PC-3 (cell line): ENCODE measurements at regions not wholly inside any gene's neighbourhood (a gene's known extent, or its start where the extent isn't known, plus 50 kb on each side); places are given as distances from the start of the nearest gene placed in this dataset.

Experiments used
- EZH2 ChIP-seq: fragments of 300-600 bp; sonication (generic); IDR thresholded peaks from one replicate; pipeline ENCODE4 v1.6.1; 2017; ENCODE audit warnings: antibody characterized with exemption, mild to moderate bottlenecking, low read length; ENCODE audit not compliant: unreplicated experiment
- EZH2phosphoT487 ChIP-seq: fragments of 300-600 bp; sonication (generic); IDR thresholded peaks from 2 replicates; pipeline ENCODE4 v1.6.1; 2018; ENCODE audit warnings: mild to moderate bottlenecking, antibody characterized with exemption, low read length, borderline replicate concordance
- TF ChIP-seq, protein P1 (sequence below): fragments of 300-600 bp; sonication (generic); conservative IDR thresholded peaks from 2 replicates; pipeline ENCODE4 v1.5.1; 2017; ENCODE audit warnings: antibody characterized with exemption, low read depth, mild to moderate bottlenecking, low read length

DNA sequence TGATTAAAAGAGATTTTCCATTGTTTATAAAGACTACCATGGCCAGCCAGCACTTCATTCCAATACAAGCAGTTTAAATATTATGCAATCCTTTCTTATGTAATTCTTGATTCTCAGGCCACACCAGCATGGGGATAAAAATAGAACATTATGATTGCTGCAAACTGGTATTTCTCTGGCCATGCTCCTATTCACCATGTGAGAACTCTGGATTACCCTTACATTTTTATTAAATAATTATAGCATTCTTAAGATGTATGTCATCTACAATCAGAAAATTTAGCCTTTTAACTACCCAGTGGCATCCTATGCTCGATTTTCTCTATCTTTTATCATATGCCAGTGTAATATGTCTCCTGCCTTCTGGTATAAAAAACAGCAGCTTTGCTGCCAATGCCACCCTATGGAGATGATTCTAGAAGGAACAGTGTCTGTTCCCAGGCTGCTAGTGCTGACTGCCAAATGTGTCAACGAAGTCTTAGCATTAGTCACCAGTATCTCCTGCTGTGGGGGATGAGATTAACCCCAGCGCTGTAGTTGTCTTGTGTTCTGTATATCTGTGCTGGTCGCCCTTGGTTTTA, 501.4 kb downstream of the BCKDHB start:
- TF ChIP-seq, protein P1, sequence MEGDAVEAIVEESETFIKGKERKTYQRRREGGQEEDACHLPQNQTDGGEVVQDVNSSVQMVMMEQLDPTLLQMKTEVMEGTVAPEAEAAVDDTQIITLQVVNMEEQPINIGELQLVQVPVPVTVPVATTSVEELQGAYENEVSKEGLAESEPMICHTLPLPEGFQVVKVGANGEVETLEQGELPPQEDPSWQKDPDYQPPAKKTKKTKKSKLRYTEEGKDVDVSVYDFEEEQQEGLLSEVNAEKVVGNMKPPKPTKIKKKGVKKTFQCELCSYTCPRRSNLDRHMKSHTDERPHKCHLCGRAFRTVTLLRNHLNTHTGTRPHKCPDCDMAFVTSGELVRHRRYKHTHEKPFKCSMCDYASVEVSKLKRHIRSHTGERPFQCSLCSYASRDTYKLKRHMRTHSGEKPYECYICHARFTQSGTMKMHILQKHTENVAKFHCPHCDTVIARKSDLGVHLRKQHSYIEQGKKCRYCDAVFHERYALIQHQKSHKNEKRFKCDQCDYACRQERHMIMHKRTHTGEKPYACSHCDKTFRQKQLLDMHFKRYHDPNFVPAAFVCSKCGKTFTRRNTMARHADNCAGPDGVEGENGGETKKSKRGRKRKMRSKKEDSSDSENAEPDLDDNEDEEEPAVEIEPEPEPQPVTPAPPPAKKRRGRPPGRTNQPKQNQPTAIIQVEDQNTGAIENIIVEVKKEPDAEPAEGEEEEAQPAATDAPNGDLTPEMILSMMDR: no peak
- no peak for TF ChIP-seq EZH2
- TF ChIP-seq EZH2phosphoT487: no peak
